Upper lobe of left lung (tissue), 4 donors: ENCODE measurements at regions not wholly inside any gene's neighbourhood (a gene's known extent, or its start where the extent isn't known, plus 50 kb on each side); places are given as distances from the start of the nearest gene placed in this dataset.

Source experiments
- CTCF ChIP-seq, 6 experiments: fragments of 450-650 bp in 4 of 6; fragments of 200-600 bp in 2 of 6; sonication (generic) in 2 of 6; IDR thresholded peaks; one replicate each; pipeline ENCODE4 v1.5.1; 2016 to 2019; ENCODE audit warnings: antibody characterized with exemption in 6 of 6
- POLR2A ChIP-seq, 4 donors: fragments of 450-650 bp; IDR thresholded peaks; one replicate each; pipeline ENCODE4 v1.5.1; 2016 to 2017; ENCODE audit warnings: antibody characterized with exemption in 4 of 4, mild to moderate bottlenecking in 2 of 4
- POLR2AphosphoS5 ChIP-seq, 2 donors: sonication (generic); formaldehyde crosslinking; IDR thresholded peaks; one replicate each; pipeline ENCODE4 v1.5.1; 2017; ENCODE audit warnings: antibody characterized with exemption in 2 of 2

GRCh38 chr9:625613-626012, 215.9 kb upstream of the DMRT1 start:
- TF ChIP-seq CTCF (IDR thresholded peaks at IDR 0.05): no peak
- TF ChIP-seq POLR2A (IDR thresholded peaks at IDR 0.05): no peak
- TF ChIP-seq POLR2AphosphoS5 (IDR thresholded peaks at IDR 0.05): no peak
